GM12878 (cell line): ENCODE measurements at regions not wholly inside any gene's neighbourhood (a gene's known extent, or its start where the extent isn't known, plus 50 kb on each side); places are given as distances from the start of the nearest gene placed in this dataset.

Experiments used
- ATAC-seq: fragments of 200-7000 bp; cut with Tn5 transposase; 3 replicates; pipeline ENCODE4 v1.9.1; 2020; ENCODE audit warnings: mild to moderate bottlenecking, moderate library complexity
- BruUV-seq: library from RNA; stranded (reverse); fragments of 400-500 nt; replicated peaks from 2 replicates; lab custom pipeline; 2021; lab: Mats Ljungman, UMichigan
- CTCF ChIA-PET: fragments of 300-600 bp; sonication (Branson Sonifier 250); formaldehyde crosslinking; extraction: SDS; loops from one replicate; lab custom pipeline; 2021; ENCODE audit warnings: inconsistent platforms; lab: Yijun Ruan, JAX
- POLR2A ChIA-PET: fragments of 350-600 bp; formaldehyde crosslinking; extraction: SDS; loops from one replicate; lab custom pipeline; 2021; ENCODE audit warnings: inconsistent platforms; lab: Charles Lee
- RAD21 ChIA-PET: fragments of 300-600 bp; sonication (Branson Sonifier 250); formaldehyde crosslinking; loops from one replicate; lab custom pipeline; 2023; ENCODE audit warnings: antibody characterized with exemption; ENCODE audit not compliant: unreplicated experiment; lab: Charles Lee
- SMC1A ChIA-PET: fragments of 300-600 bp; sonication (Branson Sonifier 250); formaldehyde crosslinking; loops from one replicate; lab custom pipeline; 2023; ENCODE audit not compliant: unreplicated experiment, uncharacterized antibody; lab: Charles Lee
- DNase-seq: peaks from one replicate; pipeline ENCODE4 v3.0.0-alpha.2; 2011; ENCODE audit warnings: low read depth, low spot score
- FAIRE-seq: peaks from 3 replicates; lab custom pipeline; 2011; peaks lifted over from hg19 to GRCh38; lab: Jason Lieb, UNC
- H2AFZ ChIP-seq: 2 replicates; pipeline ENCODE4 v1.6.0; 2011; ENCODE audit warnings: low read depth, low read length, control low read depth; ENCODE audit not compliant: control insufficient read depth
- H3K27ac ChIP-seq: 2 replicates; pipeline ENCODE4 v1.5.1; 2011; ENCODE audit warnings: control low read depth; ENCODE audit not compliant: control insufficient read depth, insufficient read depth
- H3K27me3 ChIP-seq, 2 experiments: replicated peaks in 1 of 2; 2 replicates each; pipeline versions ENCODE4 v1.6.0 to v1.6.1; 2011; ENCODE audit warnings: low read length in 1 of 2; ENCODE audit not compliant: control insufficient read depth in 2 of 2, insufficient read depth in 2 of 2
- H3K36me3 ChIP-seq, 2 experiments: 2 replicates each; pipeline ENCODE4 v1.5.1; 2011; ENCODE audit warnings: low read length in 1 of 2; ENCODE audit not compliant: control insufficient read depth in 2 of 2, insufficient read depth in 2 of 2
- H3K4me1 ChIP-seq: 2 replicates; pipeline ENCODE4 v1.6.1; 2011; ENCODE audit warnings: mild to moderate bottlenecking, low read length, moderate library complexity, mixed read lengths; ENCODE audit not compliant: control insufficient read depth, insufficient read depth
- H3K4me2 ChIP-seq: 2 replicates; pipeline ENCODE4 v1.6.0; 2011; ENCODE audit warnings: control low read depth; ENCODE audit not compliant: control insufficient read depth, insufficient read depth
- H3K4me3 ChIP-seq: fragments of 200-600 bp; sonication (generic); 2 replicates; pipeline ENCODE4 v1.5.1; 2016
- H3K79me2 ChIP-seq: 2 replicates; pipeline ENCODE4 v1.6.0; 2011; ENCODE audit warnings: low read length; ENCODE audit not compliant: control insufficient read depth, insufficient read depth
- H3K9ac ChIP-seq: 2 replicates; pipeline ENCODE4 v1.8.0; 2011; ENCODE audit warnings: low read length, control low read depth, mixed read lengths; ENCODE audit not compliant: control insufficient read depth, insufficient read depth
- H3K9me3 ChIP-seq: replicated peaks from 3 replicates; pipeline ENCODE4 v1.5.1; 2011; ENCODE audit warnings: mild to moderate bottlenecking, low read length; ENCODE audit not compliant: control insufficient read depth, insufficient read depth
- H4K20me1 ChIP-seq: 2 replicates; pipeline ENCODE4 v1.6.0; 2011; ENCODE audit not compliant: control insufficient read depth, insufficient read depth
- BMI1 ChIP-seq: fragments of 450-650 bp; IDR thresholded peaks from 2 replicates; pipeline ENCODE4 v1.6.1; 2016; ENCODE audit warnings: mild to moderate bottlenecking, moderate library complexity, borderline replicate concordance
- CBX3 ChIP-seq: fragments of 200-600 bp; sonication (generic); IDR thresholded peaks from 2 replicates; pipeline ENCODE4 v1.6.1; 2016; ENCODE audit warnings: low read depth, borderline replicate concordance
- CREM ChIP-seq: IDR thresholded peaks from 2 replicates; pipeline ENCODE4 v1.6.1; 2014; ENCODE audit warnings: antibody characterized with exemption, low read depth
- EGR1 ChIP-seq, 2 experiments: IDR thresholded peaks; 1 replicate in 1 of 2; 2 replicates in 1 of 2; pipeline ENCODE4 v1.6.1; 2011 to 2012; ENCODE audit warnings: low read depth in 2 of 2, low read length in 2 of 2, borderline replicate concordance in 1 of 2, mild to moderate bottlenecking in 1 of 2, moderate library complexity in 1 of 2
- IRF3 ChIP-seq: fragments of 450-650 bp; IDR thresholded peaks from 2 replicates; pipeline ENCODE4 v1.6.1; 2014; ENCODE audit warnings: mild to moderate bottlenecking
- NFYB ChIP-seq: IDR thresholded peaks from 2 replicates; pipeline ENCODE4 v1.6.1; 2011; ENCODE audit warnings: low read depth, mild to moderate bottlenecking, low read length, improper control_type of control experiment, moderate library complexity; ENCODE audit not compliant: insufficient read depth
- NR2F1 ChIP-seq: fragments of 450-650 bp; conservative IDR thresholded peaks from 2 replicates; pipeline ENCODE4 v1.6.1; 2017; ENCODE audit warnings: mild to moderate bottlenecking
- PBX3 ChIP-seq: IDR thresholded peaks from 2 replicates; pipeline ENCODE4 v1.6.1; 2011; ENCODE audit warnings: mild to moderate bottlenecking, low read depth, low read length, moderate library complexity; ENCODE audit not compliant: insufficient replicate concordance
- REST ChIP-seq: IDR thresholded peaks from 2 replicates; pipeline ENCODE4 v1.6.1; 2012; ENCODE audit warnings: mild to moderate bottlenecking, low read depth, low read length
- SMC3 ChIP-seq: IDR thresholded peaks from 2 replicates; pipeline ENCODE4 v1.6.1; 2011; ENCODE audit warnings: low read length, improper control_type of control experiment, borderline replicate concordance
- SUPT20H ChIP-seq: IDR thresholded peaks from 2 replicates; pipeline ENCODE4 v1.6.1; 2011; ENCODE audit warnings: low read depth, mild to moderate bottlenecking, low read length, moderate library complexity, borderline replicate concordance; ENCODE audit not compliant: control insufficient read depth
- TCF12 ChIP-seq: IDR thresholded peaks from 2 replicates; pipeline ENCODE4 v1.6.1; 2011; ENCODE audit warnings: low read depth, mild to moderate bottlenecking, low read length
- TCF7 ChIP-seq: IDR thresholded peaks from 2 replicates; pipeline ENCODE4 v1.6.1; 2014; ENCODE audit warnings: antibody characterized with exemption, borderline replicate concordance
- USF1 ChIP-seq: IDR thresholded peaks from 2 replicates; pipeline ENCODE4 v1.6.1; 2011; ENCODE audit warnings: borderline replicate concordance, low read depth, mild to moderate bottlenecking, moderate library complexity, mixed read lengths, low read length; ENCODE audit not compliant: insufficient read depth; ENCODE audit errors: extremely low read length
- WGBS: methylation state at CpG from one replicate; pipeline ENCODE4 v1.1.6; 2016; ENCODE audit warnings: low lambda C conversion rate; ENCODE audit not compliant: insufficient replicate concordance, insufficient coverage; ENCODE audit errors: missing lambda C conversion rate; 5-methylcytosine and 5-hydroxymethylcytosine counted together
- in situ Hi-C: fragments of 300-500 bp; cut with MboI; formaldehyde crosslinking; loops from 9 replicates; pipeline ENCODE4 v1.14.3; 2018; ENCODE audit warnings: mixed read lengths
- intact Hi-C: fragments of 100-400 bp; cut with micrococcal nuclease; formaldehyde crosslinking; loops from one replicate; pipeline ENCODE4 v1.14.2; 2022; ENCODE audit not compliant: unreplicated experiment

DNA sequence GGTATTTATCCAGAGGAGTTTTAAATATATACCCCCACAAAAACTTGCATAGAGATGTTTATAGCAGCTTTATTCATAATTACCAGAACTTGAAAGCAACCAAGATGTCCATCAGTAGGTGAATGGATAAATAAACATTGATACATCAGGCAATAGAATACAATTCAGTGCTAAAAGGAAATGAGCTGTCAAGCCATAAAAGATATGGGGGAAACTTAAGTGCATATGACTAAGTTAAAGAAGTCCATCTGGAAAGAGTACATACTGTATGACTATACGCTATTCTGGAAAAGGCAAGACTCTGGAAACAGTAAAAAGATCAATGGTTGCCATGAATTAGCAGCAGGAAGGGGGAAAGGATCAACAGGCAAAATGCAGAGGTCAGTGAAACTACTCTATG lies 366.7 kb downstream of the HHIPL2 start:
- DNase-seq (no peak), FAIRE-seq (no peak), ATAC-seq (no peak)
- no peaks in the 10 kb centered on the region for H3K36me3 ChIP-seq
- SMC1A ChIA-PET = interaction anchor here (1.5 kb wide), 1 partner anchor 274 kb away, joined by 3 read pairs; no protein-coding TSS in a partner anchor
- intact Hi-C loops = no loop called here
- H3K4me2 ChIP-seq = no peak overlapping the region
- no TSS peak for BruUV-seq
- in situ Hi-C loops = no loop called here
- TF ChIP-seq USF1 = no peak
- TF ChIP-seq NR2F1 = no peak
- TF ChIP-seq PBX3 = no peak
- no peak for TF ChIP-seq TCF7
- TF ChIP-seq SUPT20H = no peak
- no peak for TF ChIP-seq TCF12
- TF ChIP-seq SMC3 = no peak
- TF ChIP-seq NFYB = no peak
- TF ChIP-seq REST = no peak
- no peak for TF ChIP-seq IRF3
- no peak for TF ChIP-seq CREM
- TF ChIP-seq BMI1 = no peak
- TF ChIP-seq EGR1 (IDR thresholded peaks at IDR 0.05; ENCODE audit: borderline replicate concordance in 1 of 2, low read depth in 2 of 2, low read length in 2 of 2) = no peak
- no peak for TF ChIP-seq CBX3
- H3K4me3 ChIP-seq = no peak overlapping the region
- H2AFZ ChIP-seq = no peak overlapping the region
- no peak overlapping the region for H3K27ac ChIP-seq
- no peaks in the 10 kb centered on the region for H3K4me1 ChIP-seq
- RAD21 ChIA-PET = interaction anchor here (1.2 kb wide), 1 partner anchor 702 kb away, joined by 3 read pairs; no protein-coding TSS in a partner anchor
- peaks cover 2% of the 10 kb centered on the region; the same call in 1 of the 3 replicates for H3K9me3 ChIP-seq
- no peak overlapping the region for H3K9ac ChIP-seq
- POLR2A ChIA-PET = no interaction called here
- CTCF ChIA-PET = interaction anchor here (1.2 kb wide), 1 partner anchor 10 kb away, joined by 3 read pairs; no protein-coding TSS in a partner anchor
- no peaks in the 10 kb centered on the region for H3K27me3 ChIP-seq
- no peaks in the 10 kb centered on the region for H3K79me2 ChIP-seq
- WGBS = 0% methylated on average over 1 of the region's 1 CpG
- no peaks in the 10 kb centered on the region for H4K20me1 ChIP-seq
